PC-3 (cell line): ENCODE measurements at regions not wholly inside any gene's neighbourhood (a gene's known extent, or its start where the extent isn't known, plus 50 kb on each side); places are given as distances from the start of the nearest gene placed in this dataset.

ENCODE experiments used
- EZH2 ChIP-seq: fragments of 300-600 bp; sonication (generic); IDR thresholded peaks from one replicate; pipeline ENCODE4 v1.6.1; 2017; ENCODE audit warnings: antibody characterized with exemption, mild to moderate bottlenecking, low read length; ENCODE audit not compliant: unreplicated experiment
- EZH2phosphoT487 ChIP-seq: fragments of 300-600 bp; sonication (generic); IDR thresholded peaks from 2 replicates; pipeline ENCODE4 v1.6.1; 2018; ENCODE audit warnings: mild to moderate bottlenecking, antibody characterized with exemption, low read length, borderline replicate concordance
- TF ChIP-seq, protein P1 (sequence below): fragments of 300-600 bp; sonication (generic); conservative IDR thresholded peaks from 2 replicates; pipeline ENCODE4 v1.5.1; 2017; ENCODE audit warnings: antibody characterized with exemption, low read depth, mild to moderate bottlenecking, low read length

DNA sequence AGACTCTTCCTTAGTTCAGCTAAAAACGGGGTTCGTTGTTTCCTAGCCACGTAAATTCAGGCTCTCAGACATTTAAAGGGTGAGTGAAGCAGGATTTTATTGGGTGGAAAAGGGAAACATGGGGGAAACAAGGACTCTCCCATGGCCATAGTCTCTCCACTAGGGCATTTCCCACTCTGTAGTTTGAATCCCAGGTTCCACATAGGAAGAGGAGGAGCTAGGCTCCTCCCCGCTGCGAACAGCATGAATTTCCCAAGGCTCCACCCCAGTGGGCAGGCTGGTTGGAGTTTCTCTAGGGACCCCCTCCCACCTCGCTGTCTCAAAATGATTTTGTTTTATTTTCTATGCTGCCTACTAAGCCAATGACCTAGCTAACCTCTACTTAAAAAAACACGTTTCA, 2170.8 kb upstream of the PCDH20 start:
- TF ChIP-seq, protein P1, sequence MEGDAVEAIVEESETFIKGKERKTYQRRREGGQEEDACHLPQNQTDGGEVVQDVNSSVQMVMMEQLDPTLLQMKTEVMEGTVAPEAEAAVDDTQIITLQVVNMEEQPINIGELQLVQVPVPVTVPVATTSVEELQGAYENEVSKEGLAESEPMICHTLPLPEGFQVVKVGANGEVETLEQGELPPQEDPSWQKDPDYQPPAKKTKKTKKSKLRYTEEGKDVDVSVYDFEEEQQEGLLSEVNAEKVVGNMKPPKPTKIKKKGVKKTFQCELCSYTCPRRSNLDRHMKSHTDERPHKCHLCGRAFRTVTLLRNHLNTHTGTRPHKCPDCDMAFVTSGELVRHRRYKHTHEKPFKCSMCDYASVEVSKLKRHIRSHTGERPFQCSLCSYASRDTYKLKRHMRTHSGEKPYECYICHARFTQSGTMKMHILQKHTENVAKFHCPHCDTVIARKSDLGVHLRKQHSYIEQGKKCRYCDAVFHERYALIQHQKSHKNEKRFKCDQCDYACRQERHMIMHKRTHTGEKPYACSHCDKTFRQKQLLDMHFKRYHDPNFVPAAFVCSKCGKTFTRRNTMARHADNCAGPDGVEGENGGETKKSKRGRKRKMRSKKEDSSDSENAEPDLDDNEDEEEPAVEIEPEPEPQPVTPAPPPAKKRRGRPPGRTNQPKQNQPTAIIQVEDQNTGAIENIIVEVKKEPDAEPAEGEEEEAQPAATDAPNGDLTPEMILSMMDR, result no peak
- TF ChIP-seq EZH2 (no peak), EZH2phosphoT487 (no peak)
